HG03439 (cell line): ENCODE measurements at regions not wholly inside any gene's neighbourhood (a gene's known extent, or its start where the extent isn't known, plus 50 kb on each side); places are given as distances from the start of the nearest gene placed in this dataset.

ENCODE experiments used
- ATAC-seq: cut with Tn5 transposase; IDR thresholded peaks from one replicate; pipeline ENCODE4 v1.9.1; 2021; ENCODE audit warnings: mild to moderate bottlenecking, moderate library complexity; ENCODE audit not compliant: unreplicated experiment

DNA sequence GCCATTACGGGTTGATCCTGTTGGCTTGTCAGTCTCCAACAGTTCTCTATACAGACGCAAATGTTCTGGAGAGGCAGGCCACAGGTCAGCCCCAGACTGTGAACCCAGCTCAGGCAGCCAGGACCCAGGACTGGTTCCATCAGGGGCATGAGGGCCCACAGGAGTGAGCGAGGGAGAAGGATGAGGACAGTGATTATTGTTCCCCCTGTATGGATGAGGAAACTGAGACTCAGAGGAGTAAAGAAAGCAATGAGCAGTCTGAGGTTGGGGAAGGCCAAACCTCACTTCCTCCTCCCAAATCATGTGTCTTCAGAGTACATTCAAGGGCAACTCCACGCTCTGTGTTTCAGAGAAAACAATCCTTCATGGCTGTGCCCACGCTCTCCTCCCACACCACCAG is 121.9 kb downstream of the RPLP1 start:
- ATAC-seq, result no peak

DNA sequence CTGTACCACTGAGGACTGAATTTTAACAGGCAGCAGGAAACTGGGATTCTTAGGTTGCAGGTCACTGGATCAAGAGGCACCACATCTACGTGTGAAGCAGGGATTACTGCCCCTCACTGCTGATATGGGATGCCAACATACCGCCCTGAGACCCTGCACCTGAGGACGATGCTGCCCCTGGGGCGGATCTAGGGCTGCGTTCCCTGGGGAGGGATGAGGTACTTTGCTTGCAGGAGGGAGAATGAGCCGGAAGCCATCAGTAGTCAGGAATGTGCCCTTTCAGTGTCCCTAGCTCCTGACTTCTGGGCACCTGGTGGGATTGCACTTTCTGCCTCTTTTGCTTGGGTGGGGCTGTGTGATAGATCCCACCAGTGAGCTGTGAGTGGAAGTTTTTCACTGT is 122.8 kb downstream of the RPLP1 start:
- ATAC-seq, result no peak

- ATAC-seq, result no peak
Observed at GRCh38 chr15:69576035-69576526, 123.5 kb downstream of the RPLP1 start.

DNA sequence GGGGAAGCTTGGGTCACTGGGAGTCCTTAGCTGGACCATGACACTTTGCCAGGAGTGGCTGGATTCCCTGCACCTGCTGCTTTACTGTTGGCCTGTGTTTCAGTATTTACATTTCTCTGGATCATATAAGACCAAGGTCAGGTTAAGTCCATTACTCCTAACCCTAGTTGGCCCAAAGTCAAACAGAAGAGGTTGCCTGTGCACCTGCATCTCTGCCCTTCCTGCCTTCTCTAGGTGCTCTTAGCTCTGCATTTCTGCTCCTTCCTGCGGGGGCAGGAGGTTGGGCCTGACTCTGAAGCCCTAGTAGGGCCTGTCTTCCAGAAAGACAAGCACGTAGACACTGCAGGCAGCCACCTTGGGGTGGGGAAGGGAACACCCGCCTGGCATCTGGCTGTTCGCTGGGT is 124.3 kb downstream of the RPLP1 start:
- ATAC-seq, result no peak

DNA sequence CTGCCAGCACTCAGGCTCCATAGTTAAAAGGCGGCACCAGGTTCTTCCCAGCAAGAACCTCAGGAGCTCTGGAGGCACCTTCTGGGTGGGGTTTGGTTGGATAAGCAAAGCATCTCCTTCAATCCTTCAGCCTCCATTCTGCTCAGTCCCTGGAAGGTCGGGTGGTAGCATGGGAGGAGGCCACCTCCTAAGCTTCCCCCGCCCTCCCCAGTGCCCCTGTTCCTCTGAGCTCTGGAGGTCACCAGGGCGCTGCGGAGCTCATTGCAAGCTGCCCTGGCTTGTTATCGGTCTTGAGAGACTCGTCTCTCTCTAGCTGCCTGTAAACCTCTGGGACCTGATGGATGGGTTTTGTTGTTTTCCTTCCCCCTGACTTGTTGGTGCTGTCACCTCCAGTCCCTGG is 124.8 kb downstream of the RPLP1 start:
- no peak for ATAC-seq

- no peak for ATAC-seq
Observed at GRCh38 chr15:69578252-69578651, 125.6 kb downstream of the RPLP1 start.

GRCh38 chr15:69578787-69579583 is 126.4 kb downstream of the RPLP1 start:
- no peak for ATAC-seq

GRCh38 chr15:69579950-69580618 is 127.5 kb downstream of the RPLP1 start:
- ATAC-seq, result no peak

- ATAC-seq, result no peak
Observed at GRCh38 chr15:69583626-69584025, 131.0 kb downstream of the RPLP1 start.

- no peak for ATAC-seq
Observed at GRCh38 chr15:69585937-69586336, 133.3 kb downstream of the RPLP1 start.

DNA sequence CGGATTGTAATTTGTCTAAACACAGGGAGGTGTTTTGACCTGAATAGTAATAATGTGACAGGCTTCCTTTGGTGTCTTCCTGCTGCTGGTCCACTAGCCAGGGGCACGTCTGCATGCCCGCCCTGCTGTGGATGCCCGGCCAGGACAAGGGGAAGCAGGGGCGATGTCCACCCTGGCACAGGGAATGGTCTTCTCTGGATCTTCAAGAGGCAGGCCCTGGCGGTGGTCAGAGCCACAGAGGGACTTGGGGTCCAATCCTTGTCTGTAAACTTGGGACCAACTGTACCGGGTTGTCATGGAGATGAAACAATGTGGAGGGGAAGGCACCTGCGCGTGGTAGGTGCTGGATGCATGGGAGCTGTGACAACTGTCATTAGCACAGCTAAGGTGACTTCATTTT is 134.1 kb downstream of the RPLP1 start:
- no peak for ATAC-seq

GRCh38 chr15:69587723-69588426 is 135.3 kb downstream of the RPLP1 start:
- ATAC-seq, result no peak

GRCh38 chr15:69590201-69590710 is 137.6 kb downstream of the RPLP1 start:
- ATAC-seq, result no peak

DNA sequence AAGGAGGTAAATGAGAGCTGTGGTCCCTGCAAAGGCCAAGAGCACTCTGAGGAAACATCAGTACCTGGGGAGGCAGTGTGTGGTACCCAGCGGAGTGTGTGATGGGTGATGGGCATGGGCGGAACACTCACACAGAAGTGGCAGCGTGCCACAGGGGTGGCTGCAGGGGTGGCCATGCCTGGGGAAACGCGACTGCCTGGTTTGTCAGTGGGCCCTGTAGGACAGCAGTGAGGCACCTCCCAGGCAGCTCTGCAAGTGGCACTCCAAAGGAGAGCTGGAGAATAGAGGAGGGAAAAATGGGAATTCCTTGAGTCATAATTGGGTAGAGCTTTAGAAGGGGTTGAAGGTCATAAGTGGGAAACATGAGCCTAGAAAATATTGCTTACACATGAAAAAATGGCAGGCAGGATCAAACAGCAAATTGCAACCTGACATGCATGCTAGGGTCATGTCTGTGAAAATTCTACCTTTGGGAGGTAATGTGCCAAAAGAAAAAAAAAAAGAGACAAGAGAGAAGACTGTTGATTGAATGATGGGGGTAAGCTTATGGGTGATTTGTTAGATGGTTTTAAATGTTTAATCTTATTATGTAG is 138.4 kb downstream of the RPLP1 start:
- no peak for ATAC-seq

- ATAC-seq, result no peak
Observed at GRCh38 chr15:69591905-69592508, 139.4 kb downstream of the RPLP1 start.

DNA sequence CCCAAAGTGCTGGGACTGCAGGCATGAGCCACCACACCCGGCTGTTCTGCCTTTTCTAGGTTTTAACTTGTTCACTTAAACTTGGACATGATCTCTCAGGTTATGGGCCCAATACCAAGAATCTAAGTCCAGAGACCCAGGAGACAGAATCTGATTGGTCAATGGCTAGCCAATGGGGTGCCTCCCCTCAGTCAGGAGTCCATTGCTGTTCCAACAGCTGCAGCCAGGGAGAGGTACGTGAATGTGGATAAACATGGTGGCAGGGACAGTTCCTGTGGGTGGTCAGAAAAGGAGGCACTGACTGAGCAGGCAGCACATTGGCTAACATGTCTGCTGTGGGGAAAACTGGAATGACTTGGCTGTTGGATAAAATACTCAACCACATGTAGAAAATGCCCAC is 140.3 kb downstream of the RPLP1 start:
- no peak for ATAC-seq

- no peak for ATAC-seq
Observed at GRCh38 chr15:69593488-69593887, 140.9 kb downstream of the RPLP1 start.

DNA sequence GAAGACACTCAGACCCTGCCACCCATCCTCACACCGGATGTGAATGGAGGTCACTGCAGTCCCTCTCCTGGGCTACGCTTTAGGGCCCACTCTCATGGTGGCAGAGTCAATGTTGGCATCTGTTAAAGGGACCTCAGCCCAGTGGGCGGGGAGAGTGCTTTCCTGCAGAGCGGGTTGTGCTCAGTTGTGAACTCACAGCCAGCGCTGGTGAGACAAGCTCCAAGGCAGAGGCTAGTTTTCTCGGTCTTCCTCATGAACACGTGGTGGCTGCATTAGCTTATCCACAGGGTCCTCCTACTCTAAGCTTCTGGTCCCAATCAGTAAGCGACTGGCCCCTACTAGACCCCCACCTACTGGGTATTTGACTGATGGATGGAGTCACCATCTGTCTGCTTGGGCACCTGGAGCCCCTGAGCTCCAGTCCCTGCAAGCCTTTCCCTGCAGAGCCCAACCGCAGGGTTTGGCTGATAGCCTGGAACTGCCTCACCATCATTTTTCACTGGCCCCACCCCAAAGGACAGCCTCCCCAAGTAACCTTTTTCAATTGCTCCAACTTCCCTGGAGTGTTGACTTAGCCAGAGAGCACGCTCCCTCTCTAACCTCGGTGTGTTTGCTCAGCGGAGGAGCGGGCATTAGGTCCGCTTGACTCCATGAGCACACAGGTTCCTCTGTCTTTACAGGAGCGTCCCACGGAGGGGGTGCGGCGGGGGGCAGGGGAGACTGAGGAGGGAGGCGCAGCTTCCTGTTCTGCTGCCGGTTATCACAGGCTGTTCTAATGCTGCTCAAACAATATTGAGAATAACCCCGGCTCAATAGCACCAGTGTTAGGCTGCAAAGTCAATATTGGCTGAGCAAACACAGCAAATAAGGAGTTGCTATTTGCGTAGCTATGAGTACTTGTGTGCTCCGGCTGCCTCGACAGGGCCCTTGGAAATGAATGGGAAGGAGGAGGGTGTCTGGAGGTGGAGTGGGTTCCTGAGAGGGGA is 141.7 kb downstream of the RPLP1 start:
- ATAC-seq, result no peak

DNA sequence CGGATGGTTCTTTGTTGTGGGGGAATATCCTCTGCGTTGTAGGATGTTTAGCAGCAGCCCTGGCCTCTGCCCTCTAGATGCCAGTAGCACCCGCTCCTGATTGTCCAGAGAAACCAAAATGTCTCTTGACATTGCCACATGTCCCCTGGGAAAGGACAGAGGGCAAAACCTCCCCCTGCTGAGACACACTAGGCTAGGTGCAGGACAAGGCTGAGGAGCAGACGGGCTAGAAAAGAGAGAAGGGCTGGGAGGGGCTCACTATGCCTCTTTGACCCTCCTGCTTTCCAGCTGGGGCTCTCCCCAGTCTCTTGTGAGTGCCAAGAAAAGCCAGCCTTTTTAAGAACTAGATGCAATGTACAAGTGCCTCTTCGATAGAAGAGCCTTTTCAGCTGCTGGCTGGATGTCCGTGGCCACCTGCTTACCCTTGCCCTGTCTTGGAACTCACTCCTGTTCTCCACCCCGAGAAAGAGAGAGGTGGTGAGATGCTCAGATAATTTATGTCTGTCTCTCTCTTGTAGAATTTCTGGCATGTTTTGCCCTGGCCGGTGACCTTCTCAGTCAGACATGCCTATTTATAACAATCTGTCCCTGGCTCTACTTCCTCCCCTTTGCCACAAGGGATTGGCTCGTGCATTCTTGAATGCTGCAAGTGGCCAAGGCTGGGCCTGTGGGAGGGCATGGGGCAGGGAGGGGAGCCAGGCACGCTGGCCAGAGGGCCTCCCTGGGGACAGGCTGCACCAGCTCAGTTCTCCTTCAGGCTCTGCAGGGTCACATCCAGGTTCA is 142.6 kb downstream of the RPLP1 start:
- no peak for ATAC-seq
